Pons (tissue), 1 donor: ENCODE measurements at regions not wholly inside any gene's neighbourhood (a gene's known extent, or its start where the extent isn't known, plus 50 kb on each side); places are given as distances from the start of the nearest gene placed in this dataset.
"Not testable (repeated sequence)": the region's sequence is repeated elsewhere in the genome, so short reads cannot be mapped to it uniquely, and the experiment has no call there.

Experiments used
- DNase-seq: peaks from one replicate; pipeline ENCODE4 v3.0.0-alpha.2; 2016; ENCODE audit warnings: low spot score

DNA sequence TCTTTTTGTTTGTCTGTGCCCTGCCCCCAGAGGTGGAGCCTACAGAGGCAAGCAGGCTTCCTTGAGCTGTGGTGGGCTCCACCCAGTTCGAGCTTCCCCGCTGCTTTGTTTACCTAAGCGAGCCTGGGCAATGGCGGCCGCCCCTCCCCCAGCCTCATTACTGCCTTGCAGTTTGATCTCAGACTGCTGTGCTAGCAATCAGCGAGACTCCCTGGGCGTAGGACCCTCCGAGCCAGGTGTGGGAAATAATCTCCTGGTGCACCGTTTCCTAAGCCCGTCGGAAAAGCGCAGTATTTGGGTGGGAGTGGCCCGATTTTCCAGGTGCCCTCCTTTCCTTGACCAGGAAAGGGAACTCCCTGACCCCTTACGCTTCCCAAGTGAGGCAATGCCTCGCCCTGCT is 78.6 kb upstream of the HAND2 start:
- not testable (repeated sequence) for DNase-seq

DNA sequence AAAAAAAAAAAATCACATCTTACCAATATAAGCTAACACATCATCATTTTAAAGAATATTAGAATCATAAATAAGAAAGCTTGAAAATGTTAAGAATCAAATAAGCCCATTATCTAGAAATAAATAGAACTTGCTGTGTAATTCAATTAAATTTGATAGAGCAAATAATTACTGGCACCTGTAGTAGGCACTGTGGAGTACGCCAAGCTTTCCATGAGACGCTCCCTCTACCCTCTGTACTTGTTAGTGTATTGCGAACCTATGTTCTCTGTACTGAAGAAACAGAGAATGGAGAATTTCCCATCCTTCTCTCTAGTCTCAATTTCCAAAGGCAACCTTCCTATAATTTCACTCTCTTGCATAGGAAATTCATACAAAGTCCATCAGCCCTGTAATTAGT is 61.7 kb upstream of the HAND2 start:
- DNase-seq, result no peak

DNA sequence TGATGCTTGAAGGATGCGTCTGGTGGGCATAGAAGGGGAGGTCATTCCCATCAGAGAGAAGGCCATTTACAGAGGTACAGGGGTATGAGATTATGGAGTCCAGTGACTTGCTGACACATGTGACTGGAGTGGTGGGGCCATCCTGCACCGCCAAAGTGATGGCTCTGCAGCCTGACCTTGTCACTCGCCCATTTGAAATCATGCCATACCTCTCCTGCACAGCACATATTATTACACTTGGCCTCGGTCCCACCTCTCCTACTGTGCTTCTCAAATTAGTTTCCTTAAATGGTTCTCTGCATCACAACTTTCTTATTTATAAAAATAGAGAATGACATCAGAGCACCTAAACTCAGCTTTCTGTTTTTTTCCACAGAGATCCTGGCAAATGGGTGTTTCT is 60.7 kb upstream of the HAND2 start:
- no peak for DNase-seq

DNA sequence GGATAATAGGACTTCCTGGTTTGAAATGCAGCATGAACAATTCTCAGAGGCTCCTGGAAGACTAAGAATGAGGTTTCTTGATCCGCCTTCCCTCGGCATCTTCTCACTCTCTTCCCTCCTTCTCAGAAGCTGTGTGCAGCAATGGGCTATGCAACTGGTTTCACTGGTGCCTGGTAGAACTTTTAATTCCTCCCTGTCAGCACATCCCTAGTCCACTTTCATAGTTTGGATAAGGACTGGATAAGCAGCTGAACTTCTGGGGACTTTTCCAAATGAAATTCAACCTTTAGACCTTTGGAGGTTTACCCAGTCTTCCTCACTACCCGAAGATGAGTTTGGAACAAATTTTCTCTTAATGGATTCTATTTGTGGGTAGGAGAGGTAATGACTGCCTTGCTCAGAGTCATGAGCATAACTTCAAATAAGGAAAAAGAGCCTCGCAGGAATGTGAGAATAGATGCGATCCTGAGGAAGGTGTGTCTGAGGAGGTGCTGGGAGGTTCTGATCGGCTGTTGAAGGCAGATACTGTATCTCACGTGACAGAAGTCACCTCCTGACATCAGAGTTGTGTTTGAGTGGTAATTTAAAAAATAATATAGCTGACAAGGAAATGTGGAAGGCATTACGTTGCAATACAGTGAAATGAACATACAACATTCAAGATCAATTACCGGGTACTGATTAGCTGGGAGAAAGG is 56.0 kb upstream of the HAND2 start:
- DNase-seq, result no peak

DNA sequence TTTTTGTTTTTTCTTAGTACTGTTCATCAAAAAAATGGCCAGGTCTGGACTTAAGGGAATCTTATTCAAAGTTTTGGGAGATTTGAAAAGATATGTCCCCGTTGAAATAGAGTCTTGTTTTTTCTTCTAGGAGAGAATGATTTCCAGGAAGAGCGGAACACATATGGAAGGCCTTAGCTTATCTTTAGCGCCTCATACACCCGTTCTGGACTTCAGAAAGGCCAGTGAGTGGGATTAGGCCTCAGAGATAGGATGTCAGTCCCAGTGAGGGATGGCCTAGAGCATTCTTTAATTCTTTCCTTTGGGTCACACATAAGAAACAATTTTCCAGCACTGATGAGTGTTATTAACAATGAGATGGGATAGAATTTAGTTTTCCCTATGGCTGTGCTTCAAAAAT is 54.5 kb upstream of the HAND2 start:
- no peak for DNase-seq
